ENCODE measurements at regions not wholly inside any gene's neighbourhood (a gene's known extent, or its start where the extent isn't known, plus 50 kb on each side); places are given as distances from the start of the nearest gene placed in this dataset.
"Not testable (repeated sequence)": the region's sequence is repeated elsewhere in the genome, so short reads cannot be mapped to it uniquely, and the experiment has no call there.

DNA sequence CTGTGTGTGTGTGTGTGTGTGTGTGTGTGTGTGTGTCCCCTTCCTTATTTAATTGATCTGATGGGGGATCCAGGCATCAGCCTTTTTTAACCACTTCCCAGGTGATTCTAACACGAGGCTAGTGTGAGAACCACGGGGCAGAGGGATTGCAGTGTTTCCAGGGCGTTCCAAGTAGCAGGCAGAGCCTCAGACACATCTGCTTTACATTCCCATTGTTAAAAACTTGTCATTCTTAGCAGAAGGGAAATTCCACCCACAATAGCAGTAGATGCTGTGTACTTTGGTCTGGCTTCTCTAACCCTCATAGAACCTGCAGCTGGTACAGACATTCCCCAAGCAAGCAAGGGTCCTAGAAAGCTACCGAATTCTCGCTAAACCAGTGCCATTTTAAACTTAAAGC, 81.9 kb upstream of the SLC30A5 start:
- no peak overlapping the region for H3K4me3 ChIP-seq (ENCODE audit: control insufficient read depth, low read depth, low read length)
- TF ChIP-seq, protein P1, sequence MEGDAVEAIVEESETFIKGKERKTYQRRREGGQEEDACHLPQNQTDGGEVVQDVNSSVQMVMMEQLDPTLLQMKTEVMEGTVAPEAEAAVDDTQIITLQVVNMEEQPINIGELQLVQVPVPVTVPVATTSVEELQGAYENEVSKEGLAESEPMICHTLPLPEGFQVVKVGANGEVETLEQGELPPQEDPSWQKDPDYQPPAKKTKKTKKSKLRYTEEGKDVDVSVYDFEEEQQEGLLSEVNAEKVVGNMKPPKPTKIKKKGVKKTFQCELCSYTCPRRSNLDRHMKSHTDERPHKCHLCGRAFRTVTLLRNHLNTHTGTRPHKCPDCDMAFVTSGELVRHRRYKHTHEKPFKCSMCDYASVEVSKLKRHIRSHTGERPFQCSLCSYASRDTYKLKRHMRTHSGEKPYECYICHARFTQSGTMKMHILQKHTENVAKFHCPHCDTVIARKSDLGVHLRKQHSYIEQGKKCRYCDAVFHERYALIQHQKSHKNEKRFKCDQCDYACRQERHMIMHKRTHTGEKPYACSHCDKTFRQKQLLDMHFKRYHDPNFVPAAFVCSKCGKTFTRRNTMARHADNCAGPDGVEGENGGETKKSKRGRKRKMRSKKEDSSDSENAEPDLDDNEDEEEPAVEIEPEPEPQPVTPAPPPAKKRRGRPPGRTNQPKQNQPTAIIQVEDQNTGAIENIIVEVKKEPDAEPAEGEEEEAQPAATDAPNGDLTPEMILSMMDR (conservative IDR thresholded peaks at IDR 0.05; ENCODE audit: control insufficient read depth, insufficient read depth, low read depth, low read length), result no peak
- DNase-seq (ENCODE audit: low read depth), result no peak

DNA sequence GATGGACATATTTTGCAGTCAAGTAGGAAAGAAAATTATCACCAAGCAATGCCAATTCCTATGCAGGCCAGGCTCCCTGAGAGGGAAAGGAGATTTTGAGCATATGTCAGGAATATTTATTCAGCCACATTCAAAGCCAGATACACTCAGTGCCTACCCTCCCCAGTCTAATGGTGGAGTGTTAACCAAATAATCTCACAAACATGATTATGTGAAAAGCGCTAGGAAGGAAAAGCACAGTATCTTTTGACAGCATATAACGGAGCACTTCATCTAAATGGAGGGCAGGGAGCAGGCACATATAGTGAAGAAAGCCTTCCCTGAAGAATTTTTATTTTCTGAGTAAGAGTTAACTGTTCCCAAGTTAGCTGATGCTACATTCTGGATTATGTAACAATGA, 80.3 kb upstream of the SLC30A5 start:
- no peak overlapping the region for H3K4me3 ChIP-seq (ENCODE audit: control insufficient read depth, low read depth, low read length)
- no peak for DNase-seq (ENCODE audit: low read depth)
- TF ChIP-seq, protein P1 (conservative IDR thresholded peaks at IDR 0.05; ENCODE audit: control insufficient read depth, insufficient read depth, low read depth, low read length), result no peak

DNA sequence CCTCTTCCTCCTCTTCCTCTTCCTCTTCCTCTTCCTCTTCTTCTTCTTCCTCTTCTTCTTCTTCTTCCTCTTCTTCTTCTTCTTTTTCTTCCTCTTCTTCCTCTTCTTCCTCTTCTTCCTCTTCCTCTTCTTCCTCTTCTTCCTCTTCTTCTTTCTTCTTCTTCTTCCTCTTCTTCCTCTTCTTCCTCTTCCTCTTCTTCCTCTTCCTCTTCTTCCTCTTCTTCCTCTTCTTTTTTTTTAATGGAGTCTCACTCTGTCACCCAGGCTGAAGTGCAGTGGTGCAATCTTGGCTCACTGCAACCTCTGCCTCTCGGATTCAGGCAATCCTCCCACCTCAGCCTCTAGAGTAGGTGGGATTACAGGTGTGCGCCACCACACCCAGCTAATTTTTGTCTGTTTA, 79.8 kb upstream of the SLC30A5 start:
- H3K4me3 ChIP-seq (ENCODE audit: control insufficient read depth, low read depth, low read length), result not testable (repeated sequence)

DNA sequence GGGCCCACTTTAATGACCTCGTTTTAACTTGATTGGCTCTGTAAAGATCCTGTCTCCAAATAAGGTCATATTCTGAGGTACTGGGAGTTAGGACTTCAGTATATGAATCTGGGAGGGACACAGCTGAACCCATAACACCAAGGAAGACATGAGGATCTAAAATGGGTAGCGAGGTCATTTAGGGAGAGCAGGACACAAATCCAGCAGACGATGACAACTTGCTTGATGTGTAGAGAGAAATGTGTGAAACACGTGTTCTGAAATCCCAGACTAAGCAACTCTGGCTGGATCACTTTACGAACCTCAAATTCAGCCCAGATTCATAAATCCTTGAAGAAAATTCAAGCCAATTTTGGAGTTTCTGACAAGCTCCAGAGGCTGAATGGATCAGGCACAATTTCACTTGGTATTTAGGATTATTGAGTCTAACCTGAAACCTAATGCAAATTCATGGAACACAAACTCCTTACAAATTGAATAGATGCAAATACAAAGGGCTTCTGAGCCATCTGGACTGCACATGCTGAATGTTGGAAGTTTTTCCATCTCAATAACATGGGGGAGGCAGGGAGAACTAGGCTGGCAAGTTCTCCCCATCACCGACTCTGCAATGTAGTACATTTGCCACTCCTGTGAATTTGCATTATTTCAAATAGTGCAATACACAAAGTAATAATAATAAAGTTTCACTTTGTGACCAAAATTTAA, 74.0 kb upstream of the SLC30A5 start:
- no peak for DNase-seq (ENCODE audit: low read depth)
- TF ChIP-seq, protein P1 (conservative IDR thresholded peaks at IDR 0.05; ENCODE audit: control insufficient read depth, insufficient read depth, low read depth, low read length), result no peak
- no peak overlapping the region for H3K4me3 ChIP-seq (ENCODE audit: control insufficient read depth, low read depth, low read length)

More for the DNA sequence above, 79.8 kb upstream of the SLC30A5 start:
- DNase-seq (ENCODE audit: low read depth), result not testable (repeated sequence)

DNA sequence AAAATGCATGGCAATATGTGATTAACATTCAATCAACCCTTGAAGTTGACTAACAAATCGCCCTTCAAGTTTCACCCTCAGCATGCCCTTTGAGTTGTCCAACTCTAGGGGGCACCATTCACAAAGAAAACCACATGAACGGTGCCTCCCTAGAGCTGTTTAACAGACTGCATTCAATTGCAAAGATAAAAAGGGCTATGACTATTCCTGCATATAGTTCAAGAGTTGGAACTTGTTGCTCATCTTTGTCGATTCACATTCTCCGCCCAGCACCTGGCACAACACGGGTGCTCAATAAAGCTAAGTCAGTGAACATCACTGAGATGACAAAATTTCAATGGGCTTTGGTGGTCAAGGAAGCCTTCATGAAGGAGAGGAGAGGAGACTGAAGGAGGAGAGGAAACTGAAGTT, 69.6 kb upstream of the SLC30A5 start:
- no peak overlapping the region for H3K4me3 ChIP-seq (ENCODE audit: control insufficient read depth, low read depth, low read length)
- TF ChIP-seq, protein P1 (conservative IDR thresholded peaks at IDR 0.05; ENCODE audit: control insufficient read depth, insufficient read depth, low read depth, low read length), result peak; percentile 62
- peak; percentile 55 for DNase-seq (ENCODE audit: low read depth)

DNA sequence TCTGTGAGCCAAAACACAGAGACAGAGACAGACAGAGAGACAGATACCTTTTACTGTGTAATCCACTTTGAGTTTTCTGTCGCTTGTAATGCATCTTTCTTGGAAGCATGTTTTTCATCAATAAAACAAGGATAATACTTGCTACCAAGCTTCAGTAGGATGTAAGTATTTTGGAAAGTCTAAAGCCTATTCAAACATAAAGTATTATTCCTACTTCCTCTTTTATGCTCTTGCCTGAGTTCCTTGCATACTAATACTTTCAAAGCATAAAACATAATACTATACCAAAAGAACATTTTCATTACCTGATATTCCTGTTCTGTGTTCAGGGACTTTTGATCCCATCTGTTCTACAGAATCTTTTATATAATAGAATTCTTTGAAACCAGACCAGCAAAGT, 64.5 kb upstream of the SLC30A5 start:
- TF ChIP-seq, protein P1 (conservative IDR thresholded peaks at IDR 0.05; ENCODE audit: control insufficient read depth, insufficient read depth, low read depth, low read length), result no peak
- DNase-seq (ENCODE audit: low read depth), result no peak
- H3K4me3 ChIP-seq (ENCODE audit: control insufficient read depth, low read depth, low read length), result no peak overlapping the region

DNA sequence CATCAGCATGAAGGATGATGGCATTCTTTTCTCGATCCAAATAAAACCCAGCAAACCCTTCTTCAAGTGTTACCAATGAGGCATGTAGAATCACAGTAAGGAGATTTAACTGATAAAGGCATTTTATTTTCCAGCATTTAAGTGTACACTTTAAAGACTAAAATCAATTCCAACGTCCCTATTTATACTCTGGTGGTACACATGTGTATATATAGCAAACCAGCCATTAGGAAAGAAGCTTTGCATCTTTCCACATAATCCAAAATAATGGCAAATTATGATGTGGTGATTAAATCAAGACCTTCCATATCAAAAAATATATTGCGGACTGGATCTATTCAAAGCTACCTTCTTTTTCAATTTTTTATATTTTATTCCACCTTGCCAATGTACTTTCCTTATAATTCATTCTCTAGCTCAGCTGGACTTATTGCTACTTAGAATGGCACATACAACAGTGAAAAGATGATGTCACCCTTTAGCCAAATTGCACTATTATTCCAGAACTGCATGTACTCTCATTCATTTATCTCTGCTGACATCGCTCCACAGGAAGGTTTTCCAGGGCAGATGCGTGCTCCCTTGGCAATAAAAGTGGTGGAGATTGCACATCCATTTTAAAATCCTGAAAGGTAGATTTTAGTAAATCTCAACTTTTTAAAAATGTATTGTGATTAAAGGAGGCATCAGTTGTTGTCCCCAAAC, 63.3 kb upstream of the SLC30A5 start:
- TF ChIP-seq, protein P1 (conservative IDR thresholded peaks at IDR 0.05; ENCODE audit: control insufficient read depth, insufficient read depth, low read depth, low read length), result no peak
- DNase-seq (ENCODE audit: low read depth), result peak; percentile 32
- H3K4me3 ChIP-seq (ENCODE audit: control insufficient read depth, low read depth, low read length), result no peak overlapping the region
